H1 (cell line): ENCODE measurements at regions not wholly inside any gene's neighbourhood (a gene's known extent, or its start where the extent isn't known, plus 50 kb on each side); places are given as distances from the start of the nearest gene placed in this dataset.

Source experiments
- CTCF ChIA-PET: fragments of 300-600 bp; sonication (Branson Sonifier 250); formaldehyde crosslinking; loops from one replicate; lab custom pipeline; 2021; ENCODE audit not compliant: partially characterized antibody; lab: Charles Lee
- POLR2A ChIA-PET: fragments of 300-600 bp; sonication (Branson Sonifier 250); formaldehyde crosslinking; loops from one replicate; lab custom pipeline; 2021; ENCODE audit warnings: inconsistent platforms; ENCODE audit not compliant: partially characterized antibody; lab: Charles Lee
- DNase-seq, 2 experiments: peaks; one replicate each; pipeline versions ENCODE4 v3.0.0 to v3.0.0-alpha.2; 2010 to 2022; ENCODE audit warnings: low spot score in 2 of 2, low read depth in 1 of 2, mixed read lengths in 1 of 2
- FAIRE-seq: peaks from 2 replicates; lab custom pipeline; 2011; peaks lifted over from hg19 to GRCh38; lab: Jason Lieb, UNC
- H2AFZ ChIP-seq: 2 replicates; pipeline ENCODE4 v1.8.1; 2012; ENCODE audit warnings: low read length, inconsistent platforms
- H2AK5ac ChIP-seq: 2 replicates; pipeline ENCODE4 v1.6.1; 2013; ENCODE audit warnings: low read depth, low read length
- H2BK120ac ChIP-seq: replicated peaks from 2 replicates; pipeline ENCODE3; 2013; ENCODE audit warnings: low read depth, low read length, inconsistent platforms
- H2BK12ac ChIP-seq: 2 replicates; pipeline ENCODE4 v1.6.1; 2013; ENCODE audit warnings: low read depth, low read length
- H2BK15ac ChIP-seq: 2 replicates; pipeline ENCODE4 v1.6.1; 2013; ENCODE audit warnings: low read length
- H2BK20ac ChIP-seq: 2 replicates; pipeline ENCODE4 v1.6.1; 2013; ENCODE audit warnings: low read length
- H2BK5ac ChIP-seq: 2 replicates; pipeline ENCODE4 v1.6.1; 2013; ENCODE audit warnings: low read depth, low read length
- H3K14ac ChIP-seq: 2 replicates; pipeline ENCODE4 v1.6.1; 2013; ENCODE audit warnings: inconsistent platforms; ENCODE audit not compliant: insufficient read length
- H3K18ac ChIP-seq: 2 replicates; pipeline ENCODE4 v1.6.1; 2013; ENCODE audit warnings: low read length; ENCODE audit errors: extremely low read depth
- H3K23ac ChIP-seq: 2 replicates; pipeline ENCODE4 v1.6.1; 2013; ENCODE audit warnings: inconsistent platforms; ENCODE audit not compliant: insufficient read length
- H3K23me2 ChIP-seq: 2 replicates; pipeline ENCODE4 v1.6.1; 2013; ENCODE audit warnings: low read depth, low read length
- H3K27ac ChIP-seq: 2 replicates; pipeline ENCODE4 v1.6.1; 2011; ENCODE audit warnings: low read depth, low read length, inconsistent platforms
- H3K27me3 ChIP-seq, 4 experiments: replicated peaks in 1 of 4; 1 replicate in 1 of 4; 2 replicates in 3 of 4; pipeline versions ENCODE4 v1.6.1 to v1.8.1; 2011 to 2013; ENCODE audit warnings: low read length in 3 of 4, mild to moderate bottlenecking in 3 of 4, inconsistent platforms in 2 of 4, mixed read lengths in 2 of 4, moderate library complexity in 1 of 4; ENCODE audit not compliant: control insufficient read depth in 3 of 4, insufficient read depth in 3 of 4; ENCODE audit errors: extremely low read depth in 1 of 4
- H3K36me3 ChIP-seq, 4 experiments: 2 replicates each; pipeline versions ENCODE4 v1.6.1 to v1.8.1; 2011 to 2013; ENCODE audit warnings: mild to moderate bottlenecking in 4 of 4, low read length in 3 of 4, moderate library complexity in 2 of 4, control low read depth in 1 of 4, inconsistent platforms in 1 of 4; ENCODE audit not compliant: insufficient read depth in 4 of 4, control insufficient read depth in 2 of 4
- H3K4ac ChIP-seq: replicated peaks from 2 replicates; pipeline ENCODE3; 2013; ENCODE audit warnings: low read length, low read depth, mixed read lengths, inconsistent platforms; ENCODE audit not compliant: insufficient read length
- H3K4me1 ChIP-seq, 4 experiments: replicated peaks in 1 of 4; 1 replicate in 1 of 4; 2 replicates in 3 of 4; pipeline versions ENCODE4 v1.6.1 to v1.8.1; 2011 to 2013; ENCODE audit warnings: low read length in 3 of 4, inconsistent platforms in 2 of 4, mixed read lengths in 1 of 4; ENCODE audit not compliant: insufficient read depth in 4 of 4, control insufficient read depth in 3 of 4
- H3K4me2 ChIP-seq, 2 experiments: 2 replicates each; pipeline versions ENCODE4 v1.6.1 to v1.8.1; 2011 to 2013; ENCODE audit warnings: low read depth in 2 of 2, low read length in 2 of 2, control low read depth in 1 of 2, inconsistent platforms in 1 of 2, mild to moderate bottlenecking in 1 of 2; ENCODE audit not compliant: insufficient read depth in 1 of 2
- H3K4me3 ChIP-seq, 4 experiments: fragments of 200-600, 300-600 bp in 1 of 4; sonication (generic), shearing (Covaris generic), sonication (Bioruptor Twin) in 1 of 4; 2 replicates each; pipeline versions ENCODE4 v1.5.1 to v1.8.1; 2011 to 2016; ENCODE audit warnings: low read length in 4 of 4, low read depth in 3 of 4, control low read depth in 2 of 4, inconsistent platforms in 2 of 4, mild to moderate bottlenecking in 2 of 4, mixed read lengths in 1 of 4, moderate library complexity in 1 of 4; ENCODE audit not compliant: insufficient read depth in 2 of 4; ENCODE audit errors: extremely low read depth in 1 of 4
- H3K56ac ChIP-seq: replicated peaks from 2 replicates; pipeline ENCODE3; 2013; ENCODE audit warnings: low read depth, mild to moderate bottlenecking, mixed read lengths, low read length, inconsistent platforms; ENCODE audit not compliant: insufficient read length
- H3K79me1 ChIP-seq: 2 replicates; pipeline ENCODE4 v1.6.1; 2013; ENCODE audit warnings: low read depth, low read length, control low read depth
- H3K79me2 ChIP-seq, 2 experiments: 2 replicates each; pipeline versions ENCODE4 v1.6.1 to v1.8.1; 2012 to 2013; ENCODE audit warnings: low read length in 2 of 2, mild to moderate bottlenecking in 2 of 2, inconsistent platforms in 1 of 2; ENCODE audit not compliant: insufficient read depth in 2 of 2, control insufficient read depth in 1 of 2
- H3K9ac ChIP-seq, 4 experiments: replicated peaks in 1 of 4; 1 replicate in 1 of 4; 2 replicates in 3 of 4; pipeline versions ENCODE4 v1.6.1 to v1.8.1; 2011 to 2013; ENCODE audit warnings: low read depth in 3 of 4, low read length in 3 of 4, control low read depth in 2 of 4, mild to moderate bottlenecking in 2 of 4, moderate library complexity in 2 of 4, inconsistent platforms in 1 of 4; ENCODE audit errors: extremely low read depth in 1 of 4
- H3K9me3 ChIP-seq, 2 experiments: 2 replicates each; pipeline versions ENCODE4 v1.6.1 to v1.8.1; 2012 to 2013; ENCODE audit warnings: mild to moderate bottlenecking in 2 of 2, moderate library complexity in 2 of 2, control low read depth in 1 of 2, inconsistent platforms in 1 of 2, low read depth in 1 of 2, low read length in 1 of 2, mixed read lengths in 1 of 2; ENCODE audit not compliant: insufficient read depth in 2 of 2
- H4K20me1 ChIP-seq, 2 experiments: replicated peaks in 1 of 2; 2 replicates each; pipeline versions ENCODE3 to v1.8.1; 2011 to 2013; ENCODE audit warnings: inconsistent platforms in 2 of 2, low read length in 2 of 2, mild to moderate bottlenecking in 1 of 2; ENCODE audit not compliant: insufficient read depth in 2 of 2, control insufficient read depth in 1 of 2
- H4K5ac ChIP-seq: 2 replicates; pipeline ENCODE4 v1.6.1; 2013; ENCODE audit warnings: low read length, low read depth, mixed read lengths, inconsistent platforms; ENCODE audit not compliant: insufficient read length
- H4K8ac ChIP-seq: 2 replicates; pipeline ENCODE4 v1.8.0; 2013; ENCODE audit warnings: mild to moderate bottlenecking, moderate library complexity, low read length, inconsistent platforms; ENCODE audit not compliant: insufficient read depth; ENCODE audit errors: extremely low read depth
- H4K91ac ChIP-seq: replicated peaks from 2 replicates; pipeline ENCODE3; 2013; ENCODE audit warnings: low read length, mixed read lengths, inconsistent platforms; ENCODE audit not compliant: insufficient read length
- CBX8 ChIP-seq: fragments of 300-800, 300-1000 bp; sonication (generic); IDR thresholded peaks from 2 replicates; pipeline ENCODE4 v1.7.1; 2016; ENCODE audit warnings: low read depth, low read length, borderline replicate concordance
- CEBPB ChIP-seq: IDR thresholded peaks from 2 replicates; pipeline ENCODE4 v1.6.1; 2012; ENCODE audit warnings: low read depth, low read length
- CHD1 ChIP-seq: IDR thresholded peaks from 2 replicates; pipeline ENCODE4 v1.6.1; 2012; ENCODE audit warnings: low read depth, low read length, improper control_type of control experiment
- EP300 ChIP-seq, 2 experiments: IDR thresholded peaks; 1 replicate in 1 of 2; 2 replicates in 1 of 2; pipeline ENCODE4 v1.6.1; 2011 to 2012; ENCODE audit warnings: low read depth in 2 of 2, low read length in 2 of 2, mild to moderate bottlenecking in 2 of 2, borderline replicate concordance in 1 of 2, inconsistent platforms in 1 of 2, moderate library complexity in 1 of 2
- GABPA ChIP-seq: IDR thresholded peaks from 2 replicates; pipeline ENCODE4 v1.6.1; 2011; ENCODE audit warnings: mild to moderate bottlenecking, low read length, moderate library complexity, borderline replicate concordance; ENCODE audit not compliant: insufficient read depth
- HDAC6 ChIP-seq: IDR thresholded peaks from one replicate; pipeline ENCODE4 v1.7.1; 2012; ENCODE audit warnings: low read depth, mild to moderate bottlenecking, inconsistent platforms, low read length, moderate library complexity
- SIRT6 ChIP-seq: IDR thresholded peaks from one replicate; pipeline ENCODE4 v1.7.1; 2012; ENCODE audit warnings: low read length, inconsistent platforms
- SP2 ChIP-seq: IDR thresholded peaks from 2 replicates; pipeline ENCODE4 v1.6.1; 2012; ENCODE audit warnings: mild to moderate bottlenecking, low read length, inconsistent platforms
- WGBS, 2 experiments: shearing (Covaris generic) in 1 of 2; methylation state at CpG; one replicate each; pipeline versions ENCODE4 v1.1.6 to v1.1.7; 2013 to 2015; ENCODE audit warnings: low lambda C conversion rate in 2 of 2, mixed read lengths in 2 of 2, inconsistent platforms in 1 of 2, low coverage in 1 of 2, missing lambda C conversion rate in 1 of 2; ENCODE audit not compliant: insufficient replicate concordance in 2 of 2, insufficient coverage in 1 of 2, insufficient read length in 1 of 2; ENCODE audit errors: extremely low coverage in 1 of 2, missing lambda C conversion rate in 1 of 2; 5-methylcytosine and 5-hydroxymethylcytosine counted together

DNA sequence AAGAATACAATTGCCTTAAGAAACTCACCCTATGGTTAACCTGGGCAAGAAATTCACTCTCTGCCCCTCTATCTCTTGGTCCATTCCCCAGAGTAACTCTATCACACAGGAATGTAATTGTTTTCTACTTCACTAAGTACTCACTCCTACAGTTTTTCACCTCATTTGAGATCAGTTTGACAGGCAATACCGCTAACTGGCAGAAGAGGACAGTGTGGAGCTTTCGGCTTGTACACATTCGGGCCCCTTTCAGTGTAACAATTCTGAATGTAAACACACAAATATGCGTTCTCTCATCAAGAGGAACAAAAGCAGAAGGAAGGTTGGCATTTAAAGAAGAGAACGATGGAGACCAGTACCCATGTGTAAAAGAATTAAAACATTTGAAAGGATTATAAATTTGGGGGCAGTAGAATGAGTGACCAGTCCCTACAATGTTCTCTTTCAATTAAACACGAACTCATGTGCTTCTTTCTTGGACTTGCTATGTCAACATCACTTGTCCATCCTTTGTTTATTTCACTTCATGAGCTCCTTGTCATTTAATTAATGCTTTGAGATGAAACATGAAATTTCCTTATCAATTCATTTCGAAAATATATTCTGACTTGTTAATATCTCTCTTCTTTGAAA lies 188.5 kb upstream of the GRAMD2B start:
- no peak overlapping the region for H3K14ac ChIP-seq
- H2AK5ac ChIP-seq, result no peak overlapping the region
- no peaks in the 10 kb centered on the region for H3K79me2 ChIP-seq
- ChIA-PET CTCF (interaction anchor here (0.6 to 2.1 kb wide), 27 partner anchors 9 to 1461 kb away, joined by 3 to 12 read pairs (median 4); no protein-coding TSS in a partner anchor), POLR2A (no interaction called here)
- H3K79me1 ChIP-seq, result no peaks in the 10 kb centered on the region
- H4K8ac ChIP-seq, result no peak overlapping the region
- FAIRE-seq, result peak; percentile 93
- DNase-seq, result peak in 1 of 2 experiments; percentile 54
- no peak overlapping the region for H4K91ac ChIP-seq
- no peak overlapping the region for H3K23ac ChIP-seq
- no peak overlapping the region for H3K18ac ChIP-seq
- no peak overlapping the region for H2BK120ac ChIP-seq
- H2BK15ac ChIP-seq, result no peak overlapping the region
- H2BK12ac ChIP-seq, result no peak overlapping the region
- H2AFZ ChIP-seq, result peak overlapping the region; percentile 56
- H3K9me3 ChIP-seq, result no peaks in the 10 kb centered on the region
- H3K9ac ChIP-seq, result no peak overlapping the region
- no peak overlapping the region for H3K4me2 ChIP-seq
- H3K23me2 ChIP-seq, result no peaks in the 10 kb centered on the region; the same call in 1 of the 2 replicates
- no peaks in the 10 kb centered on the region for H3K36me3 ChIP-seq
- H2BK20ac ChIP-seq, result no peak overlapping the region
- H3K4me1 ChIP-seq, result no peaks in the 10 kb centered on the region; a peak in 1 of 7 replicates
- no peak overlapping the region for H2BK5ac ChIP-seq
- 53% methylated on average over 7 of the region's 7 CpGs; no CpG with 5 or more reads in 1 of the 2 experiments for WGBS, 2 experiments
- H4K5ac ChIP-seq, result no peak overlapping the region
- H3K27ac ChIP-seq, result no peak overlapping the region
- peaks cover 0 to 1% (median 0%) of the 10 kb centered on the region in 4 experiments; a peak in 1 of 7 replicates for H3K27me3 ChIP-seq
- no peak overlapping the region for H3K4me3 ChIP-seq
- H3K4ac ChIP-seq, result no peak overlapping the region
- no peaks in the 10 kb centered on the region for H4K20me1 ChIP-seq
- no peak overlapping the region for H3K56ac ChIP-seq
- TF ChIP-seq EP300 (IDR thresholded peaks at IDR 0.05; ENCODE audit: borderline replicate concordance in 1 of 2, low read depth in 2 of 2, low read length in 2 of 2) (no peak), GABPA (no peak), CHD1 (no peak), SP2 (no peak), CEBPB (no peak), CBX8 (no peak), HDAC6 (no peak), SIRT6 (no peak)
